ENCODE measurements at regions not wholly inside any gene's neighbourhood (a gene's known extent, or its start where the extent isn't known, plus 50 kb on each side); places are given as distances from the start of the nearest gene placed in this dataset.
"Not testable (repeated sequence)": the region's sequence is repeated elsewhere in the genome, so short reads cannot be mapped to it uniquely, and the experiment has no call there.

DNA sequence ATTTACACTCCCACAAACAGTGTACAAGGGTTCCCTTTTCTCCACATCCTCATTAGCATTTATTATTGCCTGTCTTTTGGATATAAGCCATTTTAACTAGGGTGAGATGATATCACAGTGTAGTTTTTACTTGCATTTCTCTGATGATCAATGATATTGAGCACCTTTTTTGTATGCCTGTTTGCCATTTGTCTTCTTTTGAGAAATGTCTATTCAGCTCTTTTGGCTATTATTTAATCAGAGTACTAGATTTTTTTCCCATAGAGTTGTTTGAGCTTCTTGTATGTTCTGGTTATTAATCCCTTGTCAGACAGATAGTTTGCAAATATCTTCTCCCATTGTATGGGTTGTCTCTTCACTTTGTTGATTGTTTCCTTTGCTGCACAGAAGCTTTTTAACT, 190.6 kb downstream of the MAGEB17 start:
- CTCF ChIA-PET: no interaction called here
- POLR2A ChIA-PET: no interaction called here
- H3K36me3 ChIP-seq (ENCODE audit: control insufficient read depth, insufficient read depth, low read length): no peaks in the 10 kb centered on the region
- no peak overlapping the region for H3K4me3 ChIP-seq (ENCODE audit: low read depth in 2 of 2, low read length in 2 of 2)
- intact Hi-C loops (cut with micrococcal nuclease; ENCODE audit: unreplicated experiment) (no loop called here), in situ Hi-C loops (cut with HindIII; ENCODE audit: low pct_unique_long_range_greater_than_20kb, low sequenced_read_pairs) (no loop called here)
- H3K27me3 ChIP-seq (ENCODE audit: control insufficient read depth, insufficient read depth, low read length): no peaks in the 10 kb centered on the region
- BruUV-seq (replicated peaks): no TSS peak
- ATAC-seq (no peak), DNase-seq (ENCODE audit: low read depth, low spot score) (no peak)
- H3K9me3 ChIP-seq (ENCODE audit: control insufficient read depth, insufficient read depth, low read depth, low read length): no peaks in the 10 kb centered on the region
- TF ChIP-seq TCF7L2 (IDR thresholded peaks at IDR 0.05; ENCODE audit: low read depth, low read length) (no peak), SIN3A (IDR thresholded peaks at IDR 0.05; ENCODE audit: borderline replicate concordance, insufficient read depth, low read depth, low read length) (no peak), POLR2AphosphoS5 (IDR thresholded peaks at IDR 0.05; ENCODE audit: low read depth, low read length) (no peak)
- TF ChIP-seq, protein P1, sequence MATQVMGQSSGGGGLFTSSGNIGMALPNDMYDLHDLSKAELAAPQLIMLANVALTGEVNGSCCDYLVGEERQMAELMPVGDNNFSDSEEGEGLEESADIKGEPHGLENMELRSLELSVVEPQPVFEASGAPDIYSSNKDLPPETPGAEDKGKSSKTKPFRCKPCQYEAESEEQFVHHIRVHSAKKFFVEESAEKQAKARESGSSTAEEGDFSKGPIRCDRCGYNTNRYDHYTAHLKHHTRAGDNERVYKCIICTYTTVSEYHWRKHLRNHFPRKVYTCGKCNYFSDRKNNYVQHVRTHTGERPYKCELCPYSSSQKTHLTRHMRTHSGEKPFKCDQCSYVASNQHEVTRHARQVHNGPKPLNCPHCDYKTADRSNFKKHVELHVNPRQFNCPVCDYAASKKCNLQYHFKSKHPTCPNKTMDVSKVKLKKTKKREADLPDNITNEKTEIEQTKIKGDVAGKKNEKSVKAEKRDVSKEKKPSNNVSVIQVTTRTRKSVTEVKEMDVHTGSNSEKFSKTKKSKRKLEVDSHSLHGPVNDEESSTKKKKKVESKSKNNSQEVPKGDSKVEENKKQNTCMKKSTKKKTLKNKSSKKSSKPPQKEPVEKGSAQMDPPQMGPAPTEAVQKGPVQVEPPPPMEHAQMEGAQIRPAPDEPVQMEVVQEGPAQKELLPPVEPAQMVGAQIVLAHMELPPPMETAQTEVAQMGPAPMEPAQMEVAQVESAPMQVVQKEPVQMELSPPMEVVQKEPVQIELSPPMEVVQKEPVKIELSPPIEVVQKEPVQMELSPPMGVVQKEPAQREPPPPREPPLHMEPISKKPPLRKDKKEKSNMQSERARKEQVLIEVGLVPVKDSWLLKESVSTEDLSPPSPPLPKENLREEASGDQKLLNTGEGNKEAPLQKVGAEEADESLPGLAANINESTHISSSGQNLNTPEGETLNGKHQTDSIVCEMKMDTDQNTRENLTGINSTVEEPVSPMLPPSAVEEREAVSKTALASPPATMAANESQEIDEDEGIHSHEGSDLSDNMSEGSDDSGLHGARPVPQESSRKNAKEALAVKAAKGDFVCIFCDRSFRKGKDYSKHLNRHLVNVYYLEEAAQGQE (IDR thresholded peaks at IDR 0.05; ENCODE audit: insufficient read depth in 1 of 2, low read depth in 2 of 2, low read length in 1 of 2): no peak
- TF ChIP-seq, protein P2, sequence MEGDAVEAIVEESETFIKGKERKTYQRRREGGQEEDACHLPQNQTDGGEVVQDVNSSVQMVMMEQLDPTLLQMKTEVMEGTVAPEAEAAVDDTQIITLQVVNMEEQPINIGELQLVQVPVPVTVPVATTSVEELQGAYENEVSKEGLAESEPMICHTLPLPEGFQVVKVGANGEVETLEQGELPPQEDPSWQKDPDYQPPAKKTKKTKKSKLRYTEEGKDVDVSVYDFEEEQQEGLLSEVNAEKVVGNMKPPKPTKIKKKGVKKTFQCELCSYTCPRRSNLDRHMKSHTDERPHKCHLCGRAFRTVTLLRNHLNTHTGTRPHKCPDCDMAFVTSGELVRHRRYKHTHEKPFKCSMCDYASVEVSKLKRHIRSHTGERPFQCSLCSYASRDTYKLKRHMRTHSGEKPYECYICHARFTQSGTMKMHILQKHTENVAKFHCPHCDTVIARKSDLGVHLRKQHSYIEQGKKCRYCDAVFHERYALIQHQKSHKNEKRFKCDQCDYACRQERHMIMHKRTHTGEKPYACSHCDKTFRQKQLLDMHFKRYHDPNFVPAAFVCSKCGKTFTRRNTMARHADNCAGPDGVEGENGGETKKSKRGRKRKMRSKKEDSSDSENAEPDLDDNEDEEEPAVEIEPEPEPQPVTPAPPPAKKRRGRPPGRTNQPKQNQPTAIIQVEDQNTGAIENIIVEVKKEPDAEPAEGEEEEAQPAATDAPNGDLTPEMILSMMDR (IDR thresholded peaks at IDR 0.05): no peak
- H3K4me1 ChIP-seq (ENCODE audit: control insufficient read depth, insufficient read depth, low read length): no peaks in the 10 kb centered on the region
- H3K27ac ChIP-seq (ENCODE audit: low read length): no peak overlapping the region

DNA sequence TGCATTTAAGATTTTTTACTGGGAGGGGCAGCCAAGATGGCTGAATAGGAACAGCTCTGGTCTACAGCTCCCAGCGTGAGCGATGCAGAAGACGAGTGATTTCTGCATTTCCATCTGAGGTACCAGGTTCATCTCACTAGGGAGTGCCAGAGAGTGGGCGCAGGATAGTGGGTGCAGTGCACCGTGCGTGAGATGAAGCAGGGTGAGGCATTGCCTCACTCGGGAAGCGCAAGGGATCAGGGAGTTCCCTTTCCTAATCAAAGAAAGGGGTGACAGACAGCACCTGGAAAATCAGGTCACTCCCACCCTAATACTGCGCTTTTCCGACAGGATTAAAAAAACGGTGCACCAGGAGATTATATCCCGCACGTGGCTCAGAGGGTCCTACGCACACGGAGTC, 192.8 kb downstream of the MAGEB17 start:
- H3K9me3 ChIP-seq (ENCODE audit: control insufficient read depth, insufficient read depth, low read depth, low read length); in situ Hi-C loops (cut with HindIII; ENCODE audit: low pct_unique_long_range_greater_than_20kb, low sequenced_read_pairs); CTCF ChIA-PET; H3K27ac ChIP-seq (ENCODE audit: low read length); DNase-seq (ENCODE audit: low read depth, low spot score); H3K4me3 ChIP-seq (ENCODE audit: low read depth in 2 of 2, low read length in 2 of 2); intact Hi-C loops (cut with micrococcal nuclease; ENCODE audit: unreplicated experiment); H3K4me1 ChIP-seq (ENCODE audit: control insufficient read depth, insufficient read depth, low read length); H3K27me3 ChIP-seq (ENCODE audit: control insufficient read depth, insufficient read depth, low read length); POLR2A ChIA-PET; ATAC-seq; H3K36me3 ChIP-seq (ENCODE audit: control insufficient read depth, insufficient read depth, low read length); BruUV-seq (replicated peaks): not testable (repeated sequence)

DNA sequence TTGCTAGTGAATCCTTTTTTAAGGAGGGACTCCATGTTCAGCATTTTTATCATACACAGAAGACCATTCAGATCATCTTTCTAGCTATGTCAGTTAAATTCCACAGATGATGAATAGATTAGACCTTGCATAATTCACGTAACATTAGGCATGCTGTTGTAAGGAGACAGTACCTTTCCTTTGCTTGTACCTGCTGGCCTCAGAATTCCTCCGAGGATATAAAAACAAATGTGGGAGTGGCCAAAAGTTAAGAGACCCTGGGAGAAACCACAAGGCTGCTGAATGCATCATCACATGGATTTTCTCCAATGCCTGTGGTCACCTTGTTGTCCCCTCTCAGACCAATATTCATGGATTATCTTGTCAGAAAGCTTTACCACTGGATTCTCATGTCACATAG, 201.4 kb downstream of the MAGEB17 start:
- in situ Hi-C loops (cut with HindIII; ENCODE audit: low pct_unique_long_range_greater_than_20kb, low sequenced_read_pairs): no loop called here
- ChIA-PET CTCF (no interaction called here), POLR2A (no interaction called here)
- Histone ChIP-seq H3K36me3 (ENCODE audit: control insufficient read depth, insufficient read depth, low read length) (no peaks in the 10 kb centered on the region), H3K9me3 (ENCODE audit: control insufficient read depth, insufficient read depth, low read depth, low read length) (no peaks in the 10 kb centered on the region), H3K4me3 (ENCODE audit: low read depth in 2 of 2, low read length in 2 of 2) (no peak overlapping the region), H3K27me3 (ENCODE audit: control insufficient read depth, insufficient read depth, low read length) (no peaks in the 10 kb centered on the region), H3K4me1 (ENCODE audit: control insufficient read depth, insufficient read depth, low read length) (no peaks in the 10 kb centered on the region), H3K27ac (ENCODE audit: low read length) (no peak overlapping the region)
- ATAC-seq (no peak), DNase-seq (ENCODE audit: low read depth, low spot score) (no peak)
- no peak for TF ChIP-seq TCF7L2 (IDR thresholded peaks at IDR 0.05; ENCODE audit: low read depth, low read length)
- no peak for TF ChIP-seq POLR2AphosphoS5 (IDR thresholded peaks at IDR 0.05; ENCODE audit: low read depth, low read length)
- TF ChIP-seq, protein P2 (IDR thresholded peaks at IDR 0.05): no peak
- TF ChIP-seq SIN3A (IDR thresholded peaks at IDR 0.05; ENCODE audit: borderline replicate concordance, insufficient read depth, low read depth, low read length): no peak
- TF ChIP-seq, protein P1 (IDR thresholded peaks at IDR 0.05; ENCODE audit: insufficient read depth in 1 of 2, low read depth in 2 of 2, low read length in 1 of 2): no peak
- BruUV-seq (replicated peaks): no TSS peak
- intact Hi-C loops (cut with micrococcal nuclease; ENCODE audit: unreplicated experiment): no loop called here
